NB4 (cell line): ENCODE measurements at regions not wholly inside any gene's neighbourhood (a gene's known extent, or its start where the extent isn't known, plus 50 kb on each side); places are given as distances from the start of the nearest gene placed in this dataset.

Experiments
- CTCF ChIP-seq: IDR thresholded peaks from one replicate; pipeline ENCODE4 v1.5.1; 2012; ENCODE audit warnings: low read depth, low read length
- POLR2A ChIP-seq: IDR thresholded peaks from 2 replicates; pipeline ENCODE4 v1.6.1; 2011; ENCODE audit warnings: mild to moderate bottlenecking; ENCODE audit not compliant: insufficient read length; ENCODE audit errors: extremely low read depth

- no peak for TF ChIP-seq CTCF
- no peak for TF ChIP-seq POLR2A
Measured at GRCh38 chr2:71851094-71851750, 296.4 kb downstream of the CYP26B1 start.
